ENCODE measurements at regions not wholly inside any gene's neighbourhood (a gene's known extent, or its start where the extent isn't known, plus 50 kb on each side); places are given as distances from the start of the nearest gene placed in this dataset.

DNA sequence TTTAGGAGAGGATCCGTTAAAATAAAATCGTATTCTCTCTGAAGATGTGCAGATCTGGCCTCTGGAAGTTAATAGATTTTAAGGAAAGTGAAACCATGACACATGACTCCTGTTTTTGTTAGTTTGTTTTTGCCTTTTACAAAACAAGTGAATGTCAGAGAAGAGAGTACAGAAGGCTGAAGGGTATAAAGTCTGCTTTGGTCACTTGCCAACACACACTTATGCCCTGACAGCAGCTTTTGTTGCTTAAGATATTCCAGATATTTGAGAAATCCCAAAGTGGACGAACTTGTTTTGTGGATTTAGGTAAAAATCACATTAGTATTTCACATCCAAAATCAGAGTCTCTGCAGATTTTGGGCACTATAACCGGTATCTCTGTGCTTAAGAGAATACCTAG is 192.4 kb upstream of the RASGEF1B start (continued):
- TF ChIP-seq, protein P1, sequence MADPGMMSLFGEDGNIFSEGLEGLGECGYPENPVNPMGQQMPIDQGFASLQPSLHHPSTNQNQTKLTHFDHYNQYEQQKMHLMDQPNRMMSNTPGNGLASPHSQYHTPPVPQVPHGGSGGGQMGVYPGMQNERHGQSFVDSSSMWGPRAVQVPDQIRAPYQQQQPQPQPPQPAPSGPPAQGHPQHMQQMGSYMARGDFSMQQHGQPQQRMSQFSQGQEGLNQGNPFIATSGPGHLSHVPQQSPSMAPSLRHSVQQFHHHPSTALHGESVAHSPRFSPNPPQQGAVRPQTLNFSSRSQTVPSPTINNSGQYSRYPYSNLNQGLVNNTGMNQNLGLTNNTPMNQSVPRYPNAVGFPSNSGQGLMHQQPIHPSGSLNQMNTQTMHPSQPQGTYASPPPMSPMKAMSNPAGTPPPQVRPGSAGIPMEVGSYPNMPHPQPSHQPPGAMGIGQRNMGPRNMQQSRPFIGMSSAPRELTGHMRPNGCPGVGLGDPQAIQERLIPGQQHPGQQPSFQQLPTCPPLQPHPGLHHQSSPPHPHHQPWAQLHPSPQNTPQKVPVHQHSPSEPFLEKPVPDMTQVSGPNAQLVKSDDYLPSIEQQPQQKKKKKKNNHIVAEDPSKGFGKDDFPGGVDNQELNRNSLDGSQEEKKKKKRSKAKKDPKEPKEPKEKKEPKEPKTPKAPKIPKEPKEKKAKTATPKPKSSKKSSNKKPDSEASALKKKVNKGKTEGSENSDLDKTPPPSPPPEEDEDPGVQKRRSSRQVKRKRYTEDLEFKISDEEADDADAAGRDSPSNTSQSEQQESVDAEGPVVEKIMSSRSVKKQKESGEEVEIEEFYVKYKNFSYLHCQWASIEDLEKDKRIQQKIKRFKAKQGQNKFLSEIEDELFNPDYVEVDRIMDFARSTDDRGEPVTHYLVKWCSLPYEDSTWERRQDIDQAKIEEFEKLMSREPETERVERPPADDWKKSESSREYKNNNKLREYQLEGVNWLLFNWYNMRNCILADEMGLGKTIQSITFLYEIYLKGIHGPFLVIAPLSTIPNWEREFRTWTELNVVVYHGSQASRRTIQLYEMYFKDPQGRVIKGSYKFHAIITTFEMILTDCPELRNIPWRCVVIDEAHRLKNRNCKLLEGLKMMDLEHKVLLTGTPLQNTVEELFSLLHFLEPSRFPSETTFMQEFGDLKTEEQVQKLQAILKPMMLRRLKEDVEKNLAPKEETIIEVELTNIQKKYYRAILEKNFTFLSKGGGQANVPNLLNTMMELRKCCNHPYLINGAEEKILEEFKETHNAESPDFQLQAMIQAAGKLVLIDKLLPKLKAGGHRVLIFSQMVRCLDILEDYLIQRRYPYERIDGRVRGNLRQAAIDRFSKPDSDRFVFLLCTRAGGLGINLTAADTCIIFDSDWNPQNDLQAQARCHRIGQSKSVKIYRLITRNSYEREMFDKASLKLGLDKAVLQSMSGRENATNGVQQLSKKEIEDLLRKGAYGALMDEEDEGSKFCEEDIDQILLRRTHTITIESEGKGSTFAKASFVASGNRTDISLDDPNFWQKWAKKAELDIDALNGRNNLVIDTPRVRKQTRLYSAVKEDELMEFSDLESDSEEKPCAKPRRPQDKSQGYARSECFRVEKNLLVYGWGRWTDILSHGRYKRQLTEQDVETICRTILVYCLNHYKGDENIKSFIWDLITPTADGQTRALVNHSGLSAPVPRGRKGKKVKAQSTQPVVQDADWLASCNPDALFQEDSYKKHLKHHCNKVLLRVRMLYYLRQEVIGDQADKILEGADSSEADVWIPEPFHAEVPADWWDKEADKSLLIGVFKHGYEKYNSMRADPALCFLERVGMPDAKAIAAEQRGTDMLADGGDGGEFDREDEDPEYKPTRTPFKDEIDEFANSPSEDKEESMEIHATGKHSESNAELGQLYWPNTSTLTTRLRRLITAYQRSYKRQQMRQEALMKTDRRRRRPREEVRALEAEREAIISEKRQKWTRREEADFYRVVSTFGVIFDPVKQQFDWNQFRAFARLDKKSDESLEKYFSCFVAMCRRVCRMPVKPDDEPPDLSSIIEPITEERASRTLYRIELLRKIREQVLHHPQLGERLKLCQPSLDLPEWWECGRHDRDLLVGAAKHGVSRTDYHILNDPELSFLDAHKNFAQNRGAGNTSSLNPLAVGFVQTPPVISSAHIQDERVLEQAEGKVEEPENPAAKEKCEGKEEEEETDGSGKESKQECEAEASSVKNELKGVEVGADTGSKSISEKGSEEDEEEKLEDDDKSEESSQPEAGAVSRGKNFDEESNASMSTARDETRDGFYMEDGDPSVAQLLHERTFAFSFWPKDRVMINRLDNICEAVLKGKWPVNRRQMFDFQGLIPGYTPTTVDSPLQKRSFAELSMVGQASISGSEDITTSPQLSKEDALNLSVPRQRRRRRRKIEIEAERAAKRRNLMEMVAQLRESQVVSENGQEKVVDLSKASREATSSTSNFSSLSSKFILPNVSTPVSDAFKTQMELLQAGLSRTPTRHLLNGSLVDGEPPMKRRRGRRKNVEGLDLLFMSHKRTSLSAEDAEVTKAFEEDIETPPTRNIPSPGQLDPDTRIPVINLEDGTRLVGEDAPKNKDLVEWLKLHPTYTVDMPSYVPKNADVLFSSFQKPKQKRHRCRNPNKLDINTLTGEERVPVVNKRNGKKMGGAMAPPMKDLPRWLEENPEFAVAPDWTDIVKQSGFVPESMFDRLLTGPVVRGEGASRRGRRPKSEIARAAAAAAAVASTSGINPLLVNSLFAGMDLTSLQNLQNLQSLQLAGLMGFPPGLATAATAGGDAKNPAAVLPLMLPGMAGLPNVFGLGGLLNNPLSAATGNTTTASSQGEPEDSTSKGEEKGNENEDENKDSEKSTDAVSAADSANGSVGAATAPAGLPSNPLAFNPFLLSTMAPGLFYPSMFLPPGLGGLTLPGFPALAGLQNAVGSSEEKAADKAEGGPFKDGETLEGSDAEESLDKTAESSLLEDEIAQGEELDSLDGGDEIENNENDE (IDR thresholded peaks at IDR 0.05; ENCODE audit: insufficient replicate concordance, low read length) = no peak
- TF ChIP-seq HDAC2 (IDR thresholded peaks at IDR 0.05; ENCODE audit: borderline replicate concordance in 1 of 2, low read depth in 2 of 2, low read length in 2 of 2) = no peak
- TF ChIP-seq, protein P2, sequence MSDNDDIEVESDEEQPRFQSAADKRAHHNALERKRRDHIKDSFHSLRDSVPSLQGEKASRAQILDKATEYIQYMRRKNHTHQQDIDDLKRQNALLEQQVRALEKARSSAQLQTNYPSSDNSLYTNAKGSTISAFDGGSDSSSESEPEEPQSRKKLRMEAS (IDR thresholded peaks at IDR 0.05) = no peak
- TF ChIP-seq CHD1 (IDR thresholded peaks at IDR 0.05; ENCODE audit: low read depth, low read length) = no peak
- no peak for TF ChIP-seq POLR2AphosphoS5 (IDR thresholded peaks at IDR 0.05; ENCODE audit: low read depth, low read length)
- TF ChIP-seq, protein P3, sequence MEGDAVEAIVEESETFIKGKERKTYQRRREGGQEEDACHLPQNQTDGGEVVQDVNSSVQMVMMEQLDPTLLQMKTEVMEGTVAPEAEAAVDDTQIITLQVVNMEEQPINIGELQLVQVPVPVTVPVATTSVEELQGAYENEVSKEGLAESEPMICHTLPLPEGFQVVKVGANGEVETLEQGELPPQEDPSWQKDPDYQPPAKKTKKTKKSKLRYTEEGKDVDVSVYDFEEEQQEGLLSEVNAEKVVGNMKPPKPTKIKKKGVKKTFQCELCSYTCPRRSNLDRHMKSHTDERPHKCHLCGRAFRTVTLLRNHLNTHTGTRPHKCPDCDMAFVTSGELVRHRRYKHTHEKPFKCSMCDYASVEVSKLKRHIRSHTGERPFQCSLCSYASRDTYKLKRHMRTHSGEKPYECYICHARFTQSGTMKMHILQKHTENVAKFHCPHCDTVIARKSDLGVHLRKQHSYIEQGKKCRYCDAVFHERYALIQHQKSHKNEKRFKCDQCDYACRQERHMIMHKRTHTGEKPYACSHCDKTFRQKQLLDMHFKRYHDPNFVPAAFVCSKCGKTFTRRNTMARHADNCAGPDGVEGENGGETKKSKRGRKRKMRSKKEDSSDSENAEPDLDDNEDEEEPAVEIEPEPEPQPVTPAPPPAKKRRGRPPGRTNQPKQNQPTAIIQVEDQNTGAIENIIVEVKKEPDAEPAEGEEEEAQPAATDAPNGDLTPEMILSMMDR (IDR thresholded peaks at IDR 0.05; ENCODE audit: control extremely low read depth in 1 of 3, insufficient read depth in 1 of 3, low read depth in 1 of 3, low read length in 3 of 3) = no peak
- TF ChIP-seq TAF1 (IDR thresholded peaks at IDR 0.05; ENCODE audit: low read depth, low read length) = no peak
- TF ChIP-seq EGR1 (IDR thresholded peaks at IDR 0.05; ENCODE audit: borderline replicate concordance, low read depth, low read length) = no peak
- TF ChIP-seq RAD21 (IDR thresholded peaks at IDR 0.05 in 1 of 2, conservative IDR thresholded peaks at IDR 0.05 in 1 of 2; ENCODE audit: low read depth in 2 of 2, low read length in 2 of 2) = no peak

Data from H1 (cell line).